Suprapubic skin (tissue), 4 donors: ENCODE measurements at regions not wholly inside any gene's neighbourhood (a gene's known extent, or its start where the extent isn't known, plus 50 kb on each side); places are given as distances from the start of the nearest gene placed in this dataset.

Experiments used
- DNase-seq, 2 donors: peaks; one replicate each; pipeline ENCODE4 v3.0.0-alpha.2; 2019; ENCODE audit warnings: low spot score in 2 of 2
- H3K27ac ChIP-seq: fragments of 200-600 bp; sonication (generic); one replicate; pipeline ENCODE4 v1.5.1; 2019
- H3K27me3 ChIP-seq: fragments of 200-600 bp; sonication (generic); one replicate; pipeline ENCODE4 v1.5.1; 2019
- H3K36me3 ChIP-seq: fragments of 200-600 bp; sonication (generic); one replicate; pipeline ENCODE4 v1.5.1; 2019
- H3K4me1 ChIP-seq: fragments of 200-600 bp; sonication (generic); one replicate; pipeline ENCODE4 v1.5.1; 2019
- H3K4me3 ChIP-seq: fragments of 200-600 bp; sonication (generic); one replicate; pipeline ENCODE4 v1.5.1; 2019; ENCODE audit warnings: mild to moderate bottlenecking
- H3K9me3 ChIP-seq: fragments of 200-600 bp; sonication (generic); one replicate; pipeline ENCODE4 v1.5.1; 2019
- EP300 ChIP-seq: sonication (generic); formaldehyde crosslinking; IDR thresholded peaks from one replicate; pipeline ENCODE4 v1.6.1; 2017; ENCODE audit warnings: antibody characterized with exemption
- POLR2A ChIP-seq, 2 donors: fragments of 450-650 bp; IDR thresholded peaks; one replicate each; pipeline ENCODE4 v1.6.1; 2017; ENCODE audit warnings: antibody characterized with exemption in 2 of 2, mild to moderate bottlenecking in 2 of 2, moderate library complexity in 2 of 2
- POLR2AphosphoS5 ChIP-seq, 3 donors: sonication (generic); formaldehyde crosslinking; IDR thresholded peaks; one replicate each; pipeline ENCODE4 v1.6.1; 2017; ENCODE audit warnings: antibody characterized with exemption in 3 of 3
- WGBS: methylation state at CpG from one replicate; pipeline ENCODE4 v1.1.5; 2018; 5-methylcytosine and 5-hydroxymethylcytosine counted together
- TF ChIP-seq, protein P1 (sequence below), 2 donors: fragments of 200-600 bp in 1 of 2; fragments of 450-650 bp in 1 of 2; sonication (generic) in 1 of 2; IDR thresholded peaks; one replicate each; pipeline ENCODE4 v1.5.1; 2016 to 2019; ENCODE audit warnings: antibody characterized with exemption in 2 of 2, mild to moderate bottlenecking in 1 of 2, moderate library complexity in 1 of 2

- H3K4me1 ChIP-seq, result peaks cover 10% of the 10 kb centered on the region
- TF ChIP-seq POLR2A (IDR thresholded peaks at IDR 0.05) (no peak), POLR2AphosphoS5 (IDR thresholded peaks at IDR 0.05) (no peak), EP300 (no peak)
- TF ChIP-seq, protein P1, sequence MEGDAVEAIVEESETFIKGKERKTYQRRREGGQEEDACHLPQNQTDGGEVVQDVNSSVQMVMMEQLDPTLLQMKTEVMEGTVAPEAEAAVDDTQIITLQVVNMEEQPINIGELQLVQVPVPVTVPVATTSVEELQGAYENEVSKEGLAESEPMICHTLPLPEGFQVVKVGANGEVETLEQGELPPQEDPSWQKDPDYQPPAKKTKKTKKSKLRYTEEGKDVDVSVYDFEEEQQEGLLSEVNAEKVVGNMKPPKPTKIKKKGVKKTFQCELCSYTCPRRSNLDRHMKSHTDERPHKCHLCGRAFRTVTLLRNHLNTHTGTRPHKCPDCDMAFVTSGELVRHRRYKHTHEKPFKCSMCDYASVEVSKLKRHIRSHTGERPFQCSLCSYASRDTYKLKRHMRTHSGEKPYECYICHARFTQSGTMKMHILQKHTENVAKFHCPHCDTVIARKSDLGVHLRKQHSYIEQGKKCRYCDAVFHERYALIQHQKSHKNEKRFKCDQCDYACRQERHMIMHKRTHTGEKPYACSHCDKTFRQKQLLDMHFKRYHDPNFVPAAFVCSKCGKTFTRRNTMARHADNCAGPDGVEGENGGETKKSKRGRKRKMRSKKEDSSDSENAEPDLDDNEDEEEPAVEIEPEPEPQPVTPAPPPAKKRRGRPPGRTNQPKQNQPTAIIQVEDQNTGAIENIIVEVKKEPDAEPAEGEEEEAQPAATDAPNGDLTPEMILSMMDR (IDR thresholded peaks at IDR 0.05), result no peak
- H3K27ac ChIP-seq, result no peak overlapping the region
- H3K4me3 ChIP-seq, result no peak overlapping the region
- 79% methylated on average over 4 of the region's 4 CpGs for WGBS
- DNase-seq, result no peak
- no peaks in the 10 kb centered on the region for H3K27me3 ChIP-seq
- no peaks in the 10 kb centered on the region for H3K36me3 ChIP-seq
- H3K9me3 ChIP-seq, result no peaks in the 10 kb centered on the region
These were observed 242.6 kb downstream of the IKZF2 start for GRCh38 chr2:212908682-212909435.

DNA sequence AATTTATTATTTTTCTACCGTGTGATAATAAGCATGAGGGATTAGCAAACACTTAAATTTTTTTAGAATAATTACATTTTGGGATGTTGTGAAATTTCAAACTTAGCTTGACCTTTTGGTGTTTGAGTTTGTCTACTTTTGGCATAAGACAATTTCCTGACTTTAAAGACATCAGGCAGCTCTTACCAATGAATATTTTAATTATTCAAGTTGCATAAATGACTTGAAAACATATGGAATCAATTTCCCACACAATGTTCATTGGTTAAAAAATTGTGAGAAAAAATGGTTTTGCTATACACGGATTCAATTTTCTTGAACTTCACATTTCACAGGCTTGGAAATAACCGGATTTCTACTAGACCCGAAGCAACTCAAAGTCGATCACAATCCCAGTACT is 243.4 kb downstream of the IKZF2 start:
- 77% methylated on average over 5 of the region's 5 CpGs for WGBS
- Histone ChIP-seq H3K9me3 (no peaks in the 10 kb centered on the region), H3K36me3 (no peaks in the 10 kb centered on the region), H3K4me1 (peaks cover 10% of the 10 kb centered on the region), H3K27me3 (no peaks in the 10 kb centered on the region), H3K4me3 (no peak overlapping the region), H3K27ac (no peak overlapping the region)
- TF ChIP-seq, protein P1 (IDR thresholded peaks at IDR 0.05), result no peak
- TF ChIP-seq EP300 (no peak), POLR2A (IDR thresholded peaks at IDR 0.05) (no peak), POLR2AphosphoS5 (IDR thresholded peaks at IDR 0.05) (no peak)
- DNase-seq, result no peak

DNA sequence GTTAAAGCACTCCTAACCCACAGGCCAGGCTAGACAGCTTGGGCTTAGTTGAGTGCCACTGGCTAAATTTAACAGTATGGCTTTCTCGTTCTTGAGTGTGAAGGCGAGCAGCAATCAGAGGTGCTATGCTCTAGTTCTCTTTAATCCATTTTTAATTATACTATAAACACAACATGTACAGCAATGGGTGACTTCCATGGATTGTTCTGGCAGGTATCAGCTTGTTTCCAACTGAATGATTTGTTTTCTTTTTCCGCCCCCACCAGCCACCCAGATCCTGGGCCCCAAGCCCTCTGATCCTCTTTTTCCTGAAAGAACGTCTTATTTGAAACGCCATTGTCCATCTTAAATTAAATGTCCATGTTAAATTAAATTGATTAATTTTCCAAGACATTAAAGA is 244.8 kb downstream of the IKZF2 start:
- Histone ChIP-seq H3K9me3 (no peaks in the 10 kb centered on the region), H3K27ac (no peak overlapping the region), H3K36me3 (no peaks in the 10 kb centered on the region), H3K27me3 (no peaks in the 10 kb centered on the region), H3K4me1 (no peaks in the 10 kb centered on the region), H3K4me3 (no peak overlapping the region)
- no peak for DNase-seq
- WGBS, result 68% methylated on average over 5 of the region's 5 CpGs
- TF ChIP-seq POLR2AphosphoS5 (IDR thresholded peaks at IDR 0.05) (no peak), POLR2A (IDR thresholded peaks at IDR 0.05) (no peak), EP300 (no peak)
- TF ChIP-seq, protein P1 (IDR thresholded peaks at IDR 0.05), result no peak

DNA sequence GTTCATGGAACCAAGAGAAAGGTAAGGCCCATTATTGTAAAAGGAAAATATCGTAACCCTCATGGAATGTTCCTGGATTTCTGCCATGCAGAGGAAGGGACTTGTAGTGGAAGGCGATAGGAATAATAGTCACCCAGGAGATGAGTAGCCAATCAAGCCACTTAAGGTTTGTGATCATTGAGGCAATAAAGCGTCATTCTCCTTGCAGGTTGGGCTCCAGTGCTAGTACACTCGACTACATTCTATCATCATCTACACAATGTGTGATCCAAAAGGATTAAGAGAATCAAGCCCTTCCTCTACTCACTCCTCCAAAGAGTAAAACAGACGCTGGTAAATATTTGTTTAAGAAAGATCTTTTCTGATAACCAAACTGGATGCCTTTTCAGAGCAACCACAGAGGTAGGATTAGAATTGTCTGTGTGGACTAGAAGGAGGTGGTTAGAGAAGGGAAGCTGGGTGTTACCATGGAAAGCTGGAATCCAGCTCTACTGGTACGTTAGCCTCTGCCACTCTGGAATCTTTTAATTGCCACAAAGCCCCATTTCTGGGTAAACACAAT is 245.7 kb downstream of the IKZF2 start:
- Histone ChIP-seq H3K4me3 (no peak overlapping the region), H3K36me3 (no peaks in the 10 kb centered on the region), H3K27me3 (no peaks in the 10 kb centered on the region), H3K4me1 (peaks cover 3% of the 10 kb centered on the region), H3K27ac (no peak overlapping the region), H3K9me3 (no peaks in the 10 kb centered on the region)
- DNase-seq, result no peak
- TF ChIP-seq POLR2A (IDR thresholded peaks at IDR 0.05) (no peak), POLR2AphosphoS5 (IDR thresholded peaks at IDR 0.05) (no peak), EP300 (no peak)
- TF ChIP-seq, protein P1 (IDR thresholded peaks at IDR 0.05), result no peak
- 52% methylated on average over 6 of the region's 6 CpGs for WGBS

DNA sequence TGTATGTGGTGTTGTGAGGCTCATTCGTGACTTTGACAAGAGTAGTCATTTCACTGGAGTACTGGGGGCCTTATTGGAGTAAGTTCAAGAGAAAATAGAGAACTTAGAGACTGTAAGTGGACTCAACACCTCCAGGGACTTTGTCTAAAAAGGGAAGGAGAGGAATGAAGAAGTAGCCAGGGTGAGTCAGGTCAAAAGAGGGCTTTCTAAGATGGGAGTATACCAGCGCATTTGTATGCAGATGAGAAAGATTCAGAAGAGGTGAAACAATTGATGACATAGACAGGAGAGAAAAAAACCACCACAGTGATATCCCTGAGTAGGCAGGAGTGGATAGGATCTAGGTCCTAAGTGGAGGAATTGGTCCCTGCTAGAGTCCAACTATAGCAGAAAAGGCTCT is 246.8 kb downstream of the IKZF2 start:
- Histone ChIP-seq H3K4me3 (no peak overlapping the region), H3K36me3 (no peaks in the 10 kb centered on the region), H3K4me1 (peaks cover 4% of the 10 kb centered on the region), H3K27ac (no peak overlapping the region), H3K27me3 (no peaks in the 10 kb centered on the region), H3K9me3 (no peaks in the 10 kb centered on the region)
- 86% methylated on average over 2 of the region's 2 CpGs for WGBS
- TF ChIP-seq EP300, result no peak
- TF ChIP-seq, protein P1 (IDR thresholded peaks at IDR 0.05), result no peak
- TF ChIP-seq POLR2A (IDR thresholded peaks at IDR 0.05), result no peak
- TF ChIP-seq POLR2AphosphoS5 (IDR thresholded peaks at IDR 0.05), result no peak
- no peak for DNase-seq
